ENCODE measurements at regions not wholly inside any gene's neighbourhood (a gene's known extent, or its start where the extent isn't known, plus 50 kb on each side); places are given as distances from the start of the nearest gene placed in this dataset.

GRCh38 chr9:85249313-85249621 lies 492.5 kb downstream of the AGTPBP1 start:
- no peaks in the 10 kb centered on the region for H3K36me3 ChIP-seq
- H3K4me3 ChIP-seq, result no peak overlapping the region
- H3K27ac ChIP-seq, result no peak overlapping the region
- H3K27me3 ChIP-seq (replicated peaks), result no peaks in the 10 kb centered on the region
- H3K9me3 ChIP-seq (replicated peaks), result no peaks in the 10 kb centered on the region
- no peak for DNase-seq (ENCODE audit: low read depth in 1 of 2, low spot score in 2 of 2)
- H3K4me1 ChIP-seq (replicated peaks), result no peaks in the 10 kb centered on the region

- Histone ChIP-seq H3K9me3 (replicated peaks) (no peaks in the 10 kb centered on the region), H3K4me3 (no peak overlapping the region), H3K36me3 (no peaks in the 10 kb centered on the region), H3K27me3 (replicated peaks) (no peaks in the 10 kb centered on the region), H3K4me1 (replicated peaks) (no peaks in the 10 kb centered on the region), H3K27ac (no peak overlapping the region)
- no peak for DNase-seq (ENCODE audit: low read depth in 1 of 2, low spot score in 2 of 2)
These were observed 493.0 kb downstream of the AGTPBP1 start for GRCh38 chr9:85248514-85249312.

- Histone ChIP-seq H3K9me3 (replicated peaks) (no peaks in the 10 kb centered on the region), H3K27ac (no peak overlapping the region), H3K4me3 (no peak overlapping the region), H3K4me1 (replicated peaks) (no peaks in the 10 kb centered on the region), H3K27me3 (replicated peaks) (no peaks in the 10 kb centered on the region), H3K36me3 (no peaks in the 10 kb centered on the region)
- DNase-seq (ENCODE audit: low read depth in 1 of 2, low spot score in 2 of 2), result no peak
These were observed 495.2 kb downstream of the AGTPBP1 start for GRCh38 chr9:85246541-85246940.

- Histone ChIP-seq H3K27me3 (replicated peaks) (no peaks in the 10 kb centered on the region), H3K4me1 (replicated peaks) (no peaks in the 10 kb centered on the region), H3K9me3 (replicated peaks) (no peaks in the 10 kb centered on the region), H3K4me3 (no peak overlapping the region), H3K27ac (no peak overlapping the region), H3K36me3 (no peaks in the 10 kb centered on the region)
- no peak for DNase-seq (ENCODE audit: low read depth in 1 of 2, low spot score in 2 of 2)
These were observed 496.9 kb downstream of the AGTPBP1 start for GRCh38 chr9:85244856-85245255.

GRCh38 chr9:85243977-85244376 lies 497.8 kb downstream of the AGTPBP1 start:
- no peak for DNase-seq (ENCODE audit: low read depth in 1 of 2, low spot score in 2 of 2)
- Histone ChIP-seq H3K27ac (no peak overlapping the region), H3K36me3 (no peaks in the 10 kb centered on the region), H3K4me3 (no peak overlapping the region), H3K4me1 (replicated peaks) (no peaks in the 10 kb centered on the region), H3K9me3 (replicated peaks) (no peaks in the 10 kb centered on the region), H3K27me3 (replicated peaks) (no peaks in the 10 kb centered on the region)

- no peak overlapping the region for H3K27ac ChIP-seq
- H3K9me3 ChIP-seq (replicated peaks), result no peaks in the 10 kb centered on the region
- H3K4me3 ChIP-seq, result no peak overlapping the region
- no peaks in the 10 kb centered on the region for H3K4me1 ChIP-seq (replicated peaks)
- no peak for DNase-seq (ENCODE audit: low read depth in 1 of 2, low spot score in 2 of 2)
- no peaks in the 10 kb centered on the region for H3K36me3 ChIP-seq
- H3K27me3 ChIP-seq (replicated peaks), result no peaks in the 10 kb centered on the region
These were observed 504.3 kb downstream of the AGTPBP1 start for GRCh38 chr9:85237478-85237877.

GRCh38 chr9:85230081-85230480 lies 511.7 kb downstream of the AGTPBP1 start:
- no peaks in the 10 kb centered on the region for H3K4me1 ChIP-seq (replicated peaks)
- H3K4me3 ChIP-seq, result no peak overlapping the region
- H3K9me3 ChIP-seq (replicated peaks), result no peaks in the 10 kb centered on the region
- DNase-seq (ENCODE audit: low read depth in 1 of 2, low spot score in 2 of 2), result no peak
- no peaks in the 10 kb centered on the region for H3K36me3 ChIP-seq
- H3K27me3 ChIP-seq (replicated peaks), result no peaks in the 10 kb centered on the region
- H3K27ac ChIP-seq, result no peak overlapping the region

- H3K27ac ChIP-seq, result no peak overlapping the region
- H3K9me3 ChIP-seq (replicated peaks), result no peaks in the 10 kb centered on the region
- no peaks in the 10 kb centered on the region for H3K36me3 ChIP-seq
- H3K4me3 ChIP-seq, result no peak overlapping the region
- no peaks in the 10 kb centered on the region for H3K4me1 ChIP-seq (replicated peaks)
- DNase-seq (ENCODE audit: low read depth in 1 of 2, low spot score in 2 of 2), result no peak
- H3K27me3 ChIP-seq (replicated peaks), result no peaks in the 10 kb centered on the region
These were observed 513.5 kb downstream of the AGTPBP1 start for GRCh38 chr9:85228111-85228855.

GRCh38 chr9:85225180-85225579 lies 516.6 kb downstream of the AGTPBP1 start:
- H3K36me3 ChIP-seq, result no peaks in the 10 kb centered on the region
- H3K9me3 ChIP-seq (replicated peaks), result no peaks in the 10 kb centered on the region
- no peak for DNase-seq (ENCODE audit: low read depth in 1 of 2, low spot score in 2 of 2)
- H3K4me1 ChIP-seq (replicated peaks), result no peaks in the 10 kb centered on the region
- H3K27me3 ChIP-seq (replicated peaks), result no peaks in the 10 kb centered on the region
- no peak overlapping the region for H3K4me3 ChIP-seq
- H3K27ac ChIP-seq, result no peak overlapping the region

- no peak for DNase-seq (ENCODE audit: low read depth in 1 of 2, low spot score in 2 of 2)
- H3K4me3 ChIP-seq, result no peak overlapping the region
- no peak overlapping the region for H3K27ac ChIP-seq
These were observed 517.0 kb downstream of the AGTPBP1 start for GRCh38 chr9:85224729-85225128.

GRCh38 chr9:85224301-85224700 lies 517.5 kb downstream of the AGTPBP1 start:
- no peak for DNase-seq (ENCODE audit: low read depth in 1 of 2, low spot score in 2 of 2)
- H3K27me3 ChIP-seq (replicated peaks), result no peaks in the 10 kb centered on the region
- no peaks in the 10 kb centered on the region for H3K36me3 ChIP-seq
- H3K9me3 ChIP-seq (replicated peaks), result no peaks in the 10 kb centered on the region
- H3K27ac ChIP-seq, result no peak overlapping the region
- H3K4me3 ChIP-seq, result no peak overlapping the region
- H3K4me1 ChIP-seq (replicated peaks), result no peaks in the 10 kb centered on the region

More at GRCh38 chr9:85224729-85225128, 517.0 kb downstream of the AGTPBP1 start:
- Histone ChIP-seq H3K4me1 (replicated peaks) (no peaks in the 10 kb centered on the region), H3K36me3 (no peaks in the 10 kb centered on the region), H3K9me3 (replicated peaks) (no peaks in the 10 kb centered on the region), H3K27me3 (replicated peaks) (no peaks in the 10 kb centered on the region)

GRCh38 chr9:85223506-85224125 lies 518.1 kb downstream of the AGTPBP1 start:
- no peak overlapping the region for H3K27ac ChIP-seq

GRCh38 chr9:85216601-85217000 lies 525.2 kb downstream of the AGTPBP1 start:
- no peak overlapping the region for H3K27ac ChIP-seq
- H3K4me1 ChIP-seq (replicated peaks), result no peaks in the 10 kb centered on the region
- H3K9me3 ChIP-seq (replicated peaks), result no peaks in the 10 kb centered on the region
- DNase-seq (ENCODE audit: low read depth in 1 of 2, low spot score in 2 of 2), result no peak
- no peak overlapping the region for H3K4me3 ChIP-seq
- H3K36me3 ChIP-seq, result no peaks in the 10 kb centered on the region
- no peaks in the 10 kb centered on the region for H3K27me3 ChIP-seq (replicated peaks)

More at GRCh38 chr9:85223506-85224125, 518.1 kb downstream of the AGTPBP1 start:
- no peak for DNase-seq (ENCODE audit: low read depth in 1 of 2, low spot score in 2 of 2)
- H3K36me3 ChIP-seq, result no peaks in the 10 kb centered on the region
- no peak overlapping the region for H3K4me3 ChIP-seq
- no peaks in the 10 kb centered on the region for H3K9me3 ChIP-seq (replicated peaks)
- H3K27me3 ChIP-seq (replicated peaks), result no peaks in the 10 kb centered on the region
- no peaks in the 10 kb centered on the region for H3K4me1 ChIP-seq (replicated peaks)

GRCh38 chr9:85215961-85216360 lies 525.8 kb downstream of the AGTPBP1 start:
- no peak for DNase-seq (ENCODE audit: low read depth in 1 of 2, low spot score in 2 of 2)
- Histone ChIP-seq H3K27me3 (replicated peaks) (no peaks in the 10 kb centered on the region), H3K27ac (no peak overlapping the region), H3K36me3 (no peaks in the 10 kb centered on the region), H3K9me3 (replicated peaks) (no peaks in the 10 kb centered on the region), H3K4me3 (no peak overlapping the region), H3K4me1 (replicated peaks) (no peaks in the 10 kb centered on the region)

Data from SJSA1 (cell line).